ENCODE measurements at regions not wholly inside any gene's neighbourhood (a gene's known extent, or its start where the extent isn't known, plus 50 kb on each side); places are given as distances from the start of the nearest gene placed in this dataset.

DNA sequence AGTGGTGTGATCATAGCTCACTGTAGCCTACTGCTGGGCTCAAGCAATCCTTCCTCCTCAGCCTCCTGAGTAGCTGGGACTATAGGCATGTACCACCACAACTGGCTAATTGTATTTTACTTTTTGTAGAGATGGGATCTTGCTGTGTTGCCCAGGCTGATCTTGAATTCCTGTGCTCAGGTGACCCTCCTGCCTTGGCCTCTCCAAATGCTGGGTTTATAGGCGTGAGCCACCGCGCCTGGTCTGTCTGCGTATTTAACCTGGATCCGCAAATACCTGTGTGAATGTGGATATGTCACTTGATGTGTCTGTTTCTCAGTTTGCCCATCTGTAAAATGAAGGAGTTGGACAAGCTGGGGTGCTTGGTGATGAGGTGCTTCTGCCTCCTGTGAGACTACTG lies 123.9 kb downstream of the BAMBI start:
- no peaks in the 10 kb centered on the region for H3K36me3 ChIP-seq (ENCODE audit: control insufficient read depth, insufficient read depth, low read length)
- no peak for DNase-seq (ENCODE audit: extremely low read depth, insufficient read length)
- H3K4me3 ChIP-seq (replicated peaks; ENCODE audit: low read depth, low read length) = no peak overlapping the region
- no peaks in the 10 kb centered on the region for H3K27me3 ChIP-seq (replicated peaks; ENCODE audit: control insufficient read depth, insufficient read depth, low read length)
- TF ChIP-seq, protein P1, sequence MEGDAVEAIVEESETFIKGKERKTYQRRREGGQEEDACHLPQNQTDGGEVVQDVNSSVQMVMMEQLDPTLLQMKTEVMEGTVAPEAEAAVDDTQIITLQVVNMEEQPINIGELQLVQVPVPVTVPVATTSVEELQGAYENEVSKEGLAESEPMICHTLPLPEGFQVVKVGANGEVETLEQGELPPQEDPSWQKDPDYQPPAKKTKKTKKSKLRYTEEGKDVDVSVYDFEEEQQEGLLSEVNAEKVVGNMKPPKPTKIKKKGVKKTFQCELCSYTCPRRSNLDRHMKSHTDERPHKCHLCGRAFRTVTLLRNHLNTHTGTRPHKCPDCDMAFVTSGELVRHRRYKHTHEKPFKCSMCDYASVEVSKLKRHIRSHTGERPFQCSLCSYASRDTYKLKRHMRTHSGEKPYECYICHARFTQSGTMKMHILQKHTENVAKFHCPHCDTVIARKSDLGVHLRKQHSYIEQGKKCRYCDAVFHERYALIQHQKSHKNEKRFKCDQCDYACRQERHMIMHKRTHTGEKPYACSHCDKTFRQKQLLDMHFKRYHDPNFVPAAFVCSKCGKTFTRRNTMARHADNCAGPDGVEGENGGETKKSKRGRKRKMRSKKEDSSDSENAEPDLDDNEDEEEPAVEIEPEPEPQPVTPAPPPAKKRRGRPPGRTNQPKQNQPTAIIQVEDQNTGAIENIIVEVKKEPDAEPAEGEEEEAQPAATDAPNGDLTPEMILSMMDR (IDR thresholded peaks at IDR 0.05; ENCODE audit: insufficient read depth, low read length, poor library complexity, severe bottlenecking) = no peak

DNA sequence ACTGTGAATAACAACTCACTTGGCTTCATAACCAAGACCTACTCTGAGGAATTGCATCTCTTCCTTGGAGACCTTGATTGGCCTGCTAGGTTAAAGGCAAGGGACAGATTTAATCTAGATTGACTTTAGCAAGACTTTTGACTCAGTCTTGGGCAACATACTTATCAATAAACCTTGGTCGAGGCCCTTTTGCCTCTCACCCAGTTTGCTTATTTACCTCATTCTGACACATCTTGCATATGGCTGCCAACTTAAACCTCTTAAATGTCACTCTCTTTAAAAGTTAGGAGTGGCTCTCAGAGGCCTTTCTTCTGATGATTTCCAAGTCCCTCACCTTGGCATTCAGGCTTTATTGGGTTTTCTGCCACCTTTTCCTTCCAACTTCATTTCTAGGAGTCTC lies 124.5 kb downstream of the BAMBI start:
- DNase-seq (ENCODE audit: extremely low read depth, insufficient read length) = no peak
- H3K36me3 ChIP-seq (ENCODE audit: control insufficient read depth, insufficient read depth, low read length) = no peaks in the 10 kb centered on the region
- TF ChIP-seq, protein P1 (IDR thresholded peaks at IDR 0.05; ENCODE audit: insufficient read depth, low read length, poor library complexity, severe bottlenecking) = no peak
- H3K4me3 ChIP-seq (replicated peaks; ENCODE audit: low read depth, low read length) = no peak overlapping the region
- no peaks in the 10 kb centered on the region for H3K27me3 ChIP-seq (replicated peaks; ENCODE audit: control insufficient read depth, insufficient read depth, low read length)

DNA sequence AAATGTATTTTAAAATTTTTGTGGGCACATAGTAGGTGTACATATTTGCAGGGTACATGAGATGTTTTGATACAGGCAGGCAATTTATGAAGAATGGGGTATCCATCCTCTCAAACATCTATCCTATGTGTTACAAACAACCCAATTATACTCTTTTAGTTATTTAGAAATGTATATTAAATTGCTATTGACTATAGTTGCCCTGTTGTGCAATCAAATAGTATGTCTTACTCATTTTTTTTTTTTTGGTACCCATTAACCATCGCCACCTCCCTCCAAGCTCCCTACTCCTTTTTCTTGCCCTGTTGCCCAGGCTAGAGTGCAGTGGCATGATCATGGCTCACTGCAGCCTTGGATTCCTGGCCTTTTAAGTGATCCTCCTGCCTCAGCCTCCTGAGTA lies 128.1 kb downstream of the BAMBI start:
- H3K4me3 ChIP-seq (replicated peaks; ENCODE audit: low read depth, low read length) = no peak overlapping the region
- H3K27me3 ChIP-seq (replicated peaks; ENCODE audit: control insufficient read depth, insufficient read depth, low read length) = no peaks in the 10 kb centered on the region
- TF ChIP-seq, protein P1 (IDR thresholded peaks at IDR 0.05; ENCODE audit: insufficient read depth, low read length, poor library complexity, severe bottlenecking) = no peak
- no peak for DNase-seq (ENCODE audit: extremely low read depth, insufficient read length)
- no peaks in the 10 kb centered on the region for H3K36me3 ChIP-seq (ENCODE audit: control insufficient read depth, insufficient read depth, low read length)

DNA sequence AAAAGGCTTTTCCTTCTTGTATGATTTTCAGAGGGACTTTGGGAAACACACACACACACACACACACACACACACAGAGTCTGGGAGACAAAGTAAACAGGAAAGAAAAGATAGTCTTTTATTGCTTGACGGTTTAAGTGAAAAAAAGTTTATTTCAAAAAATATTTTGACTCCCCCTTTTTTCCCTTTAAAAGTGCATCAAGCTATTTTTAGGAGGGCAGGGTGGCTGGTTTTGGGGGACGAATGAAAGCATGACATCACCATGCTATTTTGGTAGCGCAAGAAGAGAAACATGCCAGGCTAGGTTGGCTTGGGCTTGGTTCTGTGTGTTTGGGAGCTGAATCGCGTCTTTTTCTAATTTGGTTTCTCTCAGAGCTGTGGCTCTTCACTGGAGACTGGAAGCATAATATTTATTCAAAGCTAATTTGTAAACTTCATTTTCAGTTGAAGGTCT lies 129.2 kb downstream of the BAMBI start:
- DNase-seq (ENCODE audit: extremely low read depth, insufficient read length) = no peak
- TF ChIP-seq, protein P1 (IDR thresholded peaks at IDR 0.05; ENCODE audit: insufficient read depth, low read length, poor library complexity, severe bottlenecking) = no peak
- no peaks in the 10 kb centered on the region for H3K36me3 ChIP-seq (ENCODE audit: control insufficient read depth, insufficient read depth, low read length)
- H3K27me3 ChIP-seq (replicated peaks; ENCODE audit: control insufficient read depth, insufficient read depth, low read length) = no peaks in the 10 kb centered on the region
- no peak overlapping the region for H3K4me3 ChIP-seq (replicated peaks; ENCODE audit: low read depth, low read length)

DNA sequence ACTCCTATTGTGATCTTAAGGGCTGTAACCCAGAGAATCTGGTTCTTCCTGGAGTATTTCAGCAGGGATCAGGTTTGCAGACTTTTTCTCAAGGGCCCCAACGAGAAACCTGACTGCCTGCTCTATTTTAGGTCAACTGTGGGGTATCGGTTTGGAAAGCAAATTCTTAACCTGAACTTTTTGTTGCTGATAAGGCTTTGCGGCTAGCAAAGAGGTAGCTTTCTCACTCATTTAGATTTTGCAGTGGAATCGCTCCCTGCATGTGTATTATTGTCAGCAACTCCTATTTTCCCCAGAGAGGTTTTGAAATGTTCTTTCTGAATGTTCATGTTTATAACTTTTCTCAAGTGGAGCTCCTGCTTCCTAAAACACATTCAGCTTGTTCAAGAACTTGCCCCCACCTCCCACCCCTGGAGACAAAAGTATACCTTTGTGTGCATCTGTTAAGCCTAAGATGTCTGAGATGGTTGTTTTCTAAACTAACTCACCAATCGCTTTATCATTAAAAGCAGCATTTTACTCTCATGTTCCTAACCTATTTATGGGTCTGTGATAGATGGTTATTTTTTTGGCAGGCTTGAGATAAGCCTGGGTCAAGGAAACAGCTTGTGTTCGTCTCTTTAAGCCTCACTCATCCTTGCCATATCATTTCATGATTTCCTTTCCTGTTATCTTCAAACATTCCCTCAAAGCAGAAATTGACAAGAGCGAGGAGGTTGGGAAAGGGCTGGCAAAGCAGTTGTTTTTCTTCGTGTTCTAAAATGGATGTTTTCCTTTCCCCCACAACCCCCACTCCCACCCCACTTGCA lies 129.8 kb downstream of the BAMBI start:
- TF ChIP-seq, protein P1 (IDR thresholded peaks at IDR 0.05; ENCODE audit: insufficient read depth, low read length, poor library complexity, severe bottlenecking) = no peak
- H3K27me3 ChIP-seq (replicated peaks; ENCODE audit: control insufficient read depth, insufficient read depth, low read length) = no peaks in the 10 kb centered on the region
- H3K36me3 ChIP-seq (ENCODE audit: control insufficient read depth, insufficient read depth, low read length) = no peaks in the 10 kb centered on the region
- no peak for DNase-seq (ENCODE audit: extremely low read depth, insufficient read length)
- no peak overlapping the region for H3K4me3 ChIP-seq (replicated peaks; ENCODE audit: low read depth, low read length)

All from GM06990 (cell line).